ENCODE measurements at regions not wholly inside any gene's neighbourhood (a gene's known extent, or its start where the extent isn't known, plus 50 kb on each side); places are given as distances from the start of the nearest gene placed in this dataset.

GRCh38 chr6:113140721-113141120, 716.4 kb upstream of the MARCKS start:
- no peak overlapping the region for H3K27ac ChIP-seq
- TF ChIP-seq, protein P1, sequence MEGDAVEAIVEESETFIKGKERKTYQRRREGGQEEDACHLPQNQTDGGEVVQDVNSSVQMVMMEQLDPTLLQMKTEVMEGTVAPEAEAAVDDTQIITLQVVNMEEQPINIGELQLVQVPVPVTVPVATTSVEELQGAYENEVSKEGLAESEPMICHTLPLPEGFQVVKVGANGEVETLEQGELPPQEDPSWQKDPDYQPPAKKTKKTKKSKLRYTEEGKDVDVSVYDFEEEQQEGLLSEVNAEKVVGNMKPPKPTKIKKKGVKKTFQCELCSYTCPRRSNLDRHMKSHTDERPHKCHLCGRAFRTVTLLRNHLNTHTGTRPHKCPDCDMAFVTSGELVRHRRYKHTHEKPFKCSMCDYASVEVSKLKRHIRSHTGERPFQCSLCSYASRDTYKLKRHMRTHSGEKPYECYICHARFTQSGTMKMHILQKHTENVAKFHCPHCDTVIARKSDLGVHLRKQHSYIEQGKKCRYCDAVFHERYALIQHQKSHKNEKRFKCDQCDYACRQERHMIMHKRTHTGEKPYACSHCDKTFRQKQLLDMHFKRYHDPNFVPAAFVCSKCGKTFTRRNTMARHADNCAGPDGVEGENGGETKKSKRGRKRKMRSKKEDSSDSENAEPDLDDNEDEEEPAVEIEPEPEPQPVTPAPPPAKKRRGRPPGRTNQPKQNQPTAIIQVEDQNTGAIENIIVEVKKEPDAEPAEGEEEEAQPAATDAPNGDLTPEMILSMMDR (conservative IDR thresholded peaks at IDR 0.05), result no peak

DNA sequence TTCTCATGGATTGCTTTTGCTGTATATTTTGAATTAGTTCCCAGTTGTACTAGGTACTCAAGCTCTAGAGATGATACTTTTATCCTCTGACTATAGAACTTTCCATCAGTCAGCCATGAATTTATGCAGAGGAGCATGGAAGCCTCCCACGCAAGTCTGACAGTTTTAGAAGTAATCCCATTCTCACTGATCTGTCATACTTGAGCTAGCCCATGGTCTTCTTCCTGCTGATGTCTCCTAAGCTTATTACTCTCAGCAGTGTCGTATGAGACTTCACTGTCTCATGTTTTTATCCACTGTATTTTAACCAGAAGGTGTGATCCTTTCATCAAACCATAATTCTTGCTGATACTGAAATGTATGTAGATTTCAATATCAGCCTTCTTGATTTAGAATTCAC, 715.2 kb upstream of the MARCKS start:
- TF ChIP-seq, protein P1 (conservative IDR thresholded peaks at IDR 0.05), result no peak
- no peak overlapping the region for H3K27ac ChIP-seq

DNA sequence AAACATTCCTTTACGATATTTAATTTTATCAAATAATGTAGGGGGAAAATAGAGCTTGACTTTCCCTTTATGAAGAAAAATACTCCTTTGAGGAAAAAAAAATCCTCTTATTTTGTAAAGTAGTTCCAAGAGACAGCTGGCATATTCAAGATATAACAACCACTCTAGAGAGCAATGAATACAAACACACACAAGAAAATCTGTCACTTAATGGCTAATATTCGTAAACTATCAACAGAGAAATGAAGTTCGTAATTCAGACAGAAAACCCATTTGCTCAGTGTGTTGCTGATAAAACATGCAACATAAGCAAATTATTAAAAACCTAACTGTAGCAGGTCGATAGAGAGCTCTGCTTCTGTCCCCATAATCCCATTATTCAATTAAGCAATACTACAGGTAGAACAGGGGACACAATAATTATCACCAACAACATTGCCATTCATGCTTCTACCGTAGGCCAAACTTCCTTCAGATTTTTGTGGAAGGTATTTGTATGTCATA, 714.4 kb upstream of the MARCKS start:
- H3K27ac ChIP-seq, result no peak overlapping the region
- TF ChIP-seq, protein P1 (conservative IDR thresholded peaks at IDR 0.05), result no peak

DNA sequence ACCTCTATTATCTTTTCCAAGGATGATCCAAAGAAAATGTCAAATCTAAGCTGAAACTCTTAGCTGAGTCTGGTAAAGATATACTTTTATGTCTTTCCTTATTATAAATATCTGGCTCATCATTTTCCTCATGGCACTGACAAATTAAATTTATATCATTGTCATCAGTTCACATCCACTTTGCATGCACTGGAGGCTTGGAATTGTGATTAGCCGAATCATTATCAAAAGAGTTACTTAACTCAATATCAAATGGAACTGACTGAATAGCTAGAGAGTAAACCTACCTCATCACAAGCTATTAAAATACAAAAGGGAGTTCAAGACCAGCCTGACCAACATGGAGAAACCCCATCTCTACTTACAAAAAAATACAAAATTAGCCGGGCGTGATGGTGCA, 713.9 kb upstream of the MARCKS start:
- TF ChIP-seq, protein P1 (conservative IDR thresholded peaks at IDR 0.05), result no peak
- H3K27ac ChIP-seq, result no peak overlapping the region

DNA sequence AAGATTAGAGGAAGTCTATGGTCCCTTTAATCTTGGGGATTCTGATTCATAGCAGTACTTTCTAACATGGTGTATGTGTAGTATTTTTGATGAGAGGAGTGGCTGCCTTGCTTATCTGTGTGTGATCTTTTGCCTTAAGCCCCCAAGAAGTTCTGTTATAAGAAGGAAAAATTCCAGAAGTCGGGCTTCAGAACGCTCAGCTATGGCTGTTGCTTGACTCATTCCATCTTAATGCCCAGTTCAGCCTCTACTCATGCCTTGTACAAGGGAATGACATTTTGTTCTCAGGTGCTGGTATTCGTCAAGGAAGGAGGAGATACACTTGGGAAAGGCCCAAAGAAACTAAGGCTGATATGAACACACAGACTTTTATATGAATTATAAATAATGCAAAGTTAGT, 713.0 kb upstream of the MARCKS start:
- TF ChIP-seq, protein P1 (conservative IDR thresholded peaks at IDR 0.05), result no peak

DNA sequence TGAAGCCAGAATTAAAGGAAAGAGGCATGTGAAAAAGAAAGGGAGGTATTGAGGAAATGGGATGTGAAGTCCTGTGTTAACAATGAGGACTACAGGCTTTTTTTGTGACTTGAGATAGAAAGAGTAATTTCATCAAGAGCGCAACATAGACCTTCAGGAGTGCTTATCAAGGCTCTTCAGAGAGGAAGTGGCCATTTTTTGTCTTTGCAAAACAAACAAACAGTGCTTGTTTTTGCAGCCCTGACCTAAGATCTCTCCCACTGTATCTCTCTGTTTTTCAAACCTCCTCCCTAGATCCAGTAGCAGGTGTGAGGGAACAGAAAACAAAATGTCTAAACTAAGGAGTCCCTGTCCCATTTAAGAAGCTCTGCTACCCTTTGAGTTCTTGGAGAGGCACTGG, 710.3 kb upstream of the MARCKS start:
- no peak overlapping the region for H3K27ac ChIP-seq
- TF ChIP-seq, protein P1 (conservative IDR thresholded peaks at IDR 0.05), result no peak

More for the DNA sequence above, 713.0 kb upstream of the MARCKS start:
- H3K27ac ChIP-seq, result no peak overlapping the region

DNA sequence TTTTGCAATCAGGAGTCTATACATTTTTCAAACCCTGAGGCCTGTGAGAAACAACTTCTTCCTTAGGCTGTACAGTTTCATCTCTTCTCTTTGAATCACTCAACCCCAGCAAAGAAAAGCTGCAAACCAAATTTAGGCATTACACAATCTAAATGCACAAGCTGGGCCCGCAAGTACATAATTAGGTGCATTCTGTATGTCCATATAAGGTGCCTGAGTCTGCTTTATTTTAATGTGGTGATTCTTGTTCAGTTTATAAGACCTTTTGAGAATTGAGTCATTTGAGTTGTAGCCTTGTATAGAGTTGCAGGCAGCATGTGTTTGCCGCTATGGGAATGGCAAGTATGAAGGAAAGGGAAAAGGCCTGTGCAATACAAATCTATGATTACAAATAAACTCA, 709.6 kb upstream of the MARCKS start:
- TF ChIP-seq, protein P1 (conservative IDR thresholded peaks at IDR 0.05), result no peak
- no peak overlapping the region for H3K27ac ChIP-seq
